HepG2 (cell line): ENCODE measurements at regions not wholly inside any gene's neighbourhood (a gene's known extent, or its start where the extent isn't known, plus 50 kb on each side); places are given as distances from the start of the nearest gene placed in this dataset.

Experiments used
- ATAC-seq: fragments of 200-7000 bp; cut with Tn5 transposase; 3 replicates; pipeline ENCODE4 v1.9.1; 2020; ENCODE audit warnings: mild to moderate bottlenecking, moderate library complexity
- BruUV-seq: library from RNA; stranded (reverse); fragments of 400-500 nt; replicated peaks from 2 replicates; lab custom pipeline; 2021; lab: Mats Ljungman, UMichigan
- CTCF ChIA-PET: fragments of 300-600 bp; formaldehyde crosslinking; extraction: SDS; loops from one replicate; lab custom pipeline; 2021; ENCODE audit warnings: low total read pairs, inconsistent platforms, low intra/inter-chr PET ratio; lab: Yijun Ruan, JAX
- POLR2A ChIA-PET: fragments of 350-600 bp; sonication (Branson Sonifier 250); formaldehyde crosslinking; loops from one replicate; lab custom pipeline; 2020; ENCODE audit warnings: antibody characterized with exemption, inconsistent platforms; lab: Yijun Ruan, JAX
- DNase-seq: peaks from one replicate; pipeline ENCODE4 v3.0.0-alpha.2; 2015; ENCODE audit warnings: low spot score
- FAIRE-seq: peaks from 3 replicates; lab custom pipeline; 2011; peaks lifted over from hg19 to GRCh38; lab: Jason Lieb, UNC
- H2AFZ ChIP-seq: one replicate; pipeline ENCODE4 v1.6.1; 2011; ENCODE audit warnings: low read length, inconsistent platforms
- H3K27ac ChIP-seq: fragments of 300-600 bp; 3 replicates; pipeline ENCODE4 v1.8.0; 2011; ENCODE audit warnings: mixed run types, mild to moderate bottlenecking, mixed read lengths, low read length, inconsistent platforms; ENCODE audit not compliant: insufficient read depth; ENCODE audit errors: extremely low read length
- H3K27me3 ChIP-seq, 2 experiments: fragments of 200-600 bp in 1 of 2; 2 replicates in 1 of 2; 3 replicates in 1 of 2; pipeline versions ENCODE4 v1.6.0 to v1.8.0; 2011; ENCODE audit warnings: low read length in 2 of 2, mild to moderate bottlenecking in 2 of 2, moderate library complexity in 2 of 2, inconsistent platforms in 1 of 2; ENCODE audit not compliant: insufficient read depth in 2 of 2, control insufficient read depth in 1 of 2
- H3K36me3 ChIP-seq, 2 experiments: fragments of 200-600 bp in 1 of 2; replicated peaks in 1 of 2; 2 replicates in 1 of 2; 3 replicates in 1 of 2; pipeline versions ENCODE4 v1.5.1 to v1.8.0; 2011; ENCODE audit warnings: low read length in 2 of 2, inconsistent platforms in 1 of 2; ENCODE audit not compliant: insufficient read depth in 2 of 2, control insufficient read depth in 1 of 2
- H3K4me1 ChIP-seq: 2 replicates; pipeline ENCODE4 v1.5.1; 2012; ENCODE audit warnings: low read length, inconsistent platforms; ENCODE audit not compliant: insufficient read depth
- H3K4me2 ChIP-seq: 2 replicates; pipeline ENCODE4 v1.6.0; 2011; ENCODE audit warnings: low read depth, low read length, inconsistent platforms
- H3K4me3 ChIP-seq, 3 experiments: fragments of 200-600 bp in 1 of 3; sonication (generic), shearing (Covaris generic) in 1 of 3; replicated peaks in 1 of 3; 2 replicates each; pipeline ENCODE4 v1.5.1; 2011 to 2016; ENCODE audit warnings: low read length in 3 of 3, inconsistent platforms in 2 of 3, low read depth in 2 of 3, mild to moderate bottlenecking in 2 of 3, control low read depth in 1 of 3, mixed read lengths in 1 of 3; ENCODE audit not compliant: insufficient read depth in 1 of 3
- H3K79me2 ChIP-seq: one replicate; pipeline ENCODE4 v1.6.1; 2011; ENCODE audit warnings: low read length, inconsistent platforms; ENCODE audit not compliant: insufficient read depth
- H3K9ac ChIP-seq: 2 replicates; pipeline ENCODE4 v1.6.0; 2011; ENCODE audit warnings: mild to moderate bottlenecking, low read depth, low read length, inconsistent platforms; ENCODE audit not compliant: insufficient read depth
- H3K9me3 ChIP-seq: 2 replicates; pipeline ENCODE4 v1.5.1; 2012; ENCODE audit warnings: mild to moderate bottlenecking, low read length
- H4K20me1 ChIP-seq: 2 replicates; pipeline ENCODE4 v1.6.0; 2011; ENCODE audit warnings: inconsistent platforms, mild to moderate bottlenecking, low read length, moderate library complexity; ENCODE audit not compliant: insufficient read depth
- ATM ChIP-seq: fragments of 450-650 bp; IDR thresholded peaks from 2 replicates; pipeline ENCODE4 v1.7.1; 2017; ENCODE audit warnings: mild to moderate bottlenecking, borderline replicate concordance
- MAFG ChIP-seq: sonication (generic); formaldehyde crosslinking; IDR thresholded peaks from 2 replicates; pipeline ENCODE4 v1.5.1; 2020; ENCODE audit warnings: mild to moderate bottlenecking, missing genetic modification reagents
- MBNL3 ChIP-seq: fragments of 250-450 bp; sonication (Bioruptor Pico); conservative IDR thresholded peaks from 2 replicates; pipeline ENCODE4 v1.8.0; 2022; ENCODE audit warnings: mild to moderate bottlenecking, inconsistent platforms
- RARA ChIP-seq: IDR thresholded peaks from 2 replicates; pipeline ENCODE4 v1.6.1; 2016; ENCODE audit warnings: missing genetic modification reagents, missing compliant biosample characterization
- SALL1 ChIP-seq: sonication (generic); formaldehyde crosslinking; IDR thresholded peaks from 2 replicates; pipeline ENCODE4 v1.8.0; 2022; ENCODE audit warnings: mild to moderate bottlenecking, missing genetic modification reagents
- SIX4 ChIP-seq: sonication (generic); formaldehyde crosslinking; IDR thresholded peaks from 2 replicates; pipeline ENCODE4 v1.4.0; 2020; ENCODE audit warnings: missing genetic modification reagents
- TCF7L2 ChIP-seq: IDR thresholded peaks from 2 replicates; pipeline ENCODE4 v1.6.1; 2011; ENCODE audit warnings: mild to moderate bottlenecking, low read depth, low read length, moderate library complexity
- TEAD2 ChIP-seq: sonication (generic); formaldehyde crosslinking; IDR thresholded peaks from 2 replicates; pipeline ENCODE4 v1.9.0; 2021; ENCODE audit warnings: missing genetic modification reagents
- WGBS: methylation state at CpG from one replicate; pipeline ENCODE4 v1.1.6; 2017; ENCODE audit warnings: low lambda C conversion rate; 5-methylcytosine and 5-hydroxymethylcytosine counted together
- in situ Hi-C: cut with HindIII; loops from 2 replicates; pipeline ENCODE4 v1.10.0; 2017; ENCODE audit warnings: low pct_unique_long_range_greater_than_20kb; ENCODE audit not compliant: extremely low pct_ligation_motif_present
- intact Hi-C: fragments of 100-400 bp; cut with micrococcal nuclease; formaldehyde crosslinking; loops from one replicate; pipeline ENCODE4 v1.10.0; 2022; ENCODE audit not compliant: unreplicated experiment
- TF ChIP-seq, protein P1 (sequence below): sonication (generic); formaldehyde crosslinking; IDR thresholded peaks from 2 replicates; pipeline ENCODE4 v1.8.0; 2022; ENCODE audit warnings: missing genetic modification reagents, low read depth, mild to moderate bottlenecking, borderline replicate concordance
- TF ChIP-seq, protein P2 (sequence below): sonication (generic); formaldehyde crosslinking; IDR thresholded peaks from 2 replicates; pipeline ENCODE4 v1.8.1; 2023; ENCODE audit warnings: mild to moderate bottlenecking, missing genetic modification reagents, borderline replicate concordance
- TF ChIP-seq, protein P3 (sequence below): sonication (generic); formaldehyde crosslinking; IDR thresholded peaks from 2 replicates; pipeline ENCODE4 v1.5.1; 2020; ENCODE audit warnings: mild to moderate bottlenecking, missing genetic modification reagents, borderline replicate concordance

DNA sequence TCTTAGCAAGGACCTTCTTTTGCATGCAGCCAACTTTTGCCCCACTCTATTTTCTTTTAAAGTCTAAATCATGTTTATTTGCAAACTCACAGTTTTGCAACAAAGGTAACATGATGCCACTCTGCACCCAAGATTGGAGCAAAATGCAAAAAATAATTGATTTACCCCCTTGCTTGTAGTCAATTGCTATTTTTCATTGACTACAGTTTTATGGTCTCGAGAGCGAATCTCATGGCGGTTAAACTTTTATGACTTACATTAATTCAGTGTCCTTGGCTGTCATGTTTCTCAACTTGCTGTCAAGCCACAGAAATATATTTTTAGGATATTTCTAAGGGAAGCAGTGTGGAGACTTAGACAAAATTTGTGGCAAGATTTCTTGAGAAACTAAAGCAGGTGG lies 110.0 kb upstream of the JCAD start:
- no peaks in the 10 kb centered on the region for H3K79me2 ChIP-seq
- ATAC-seq, result no peak
- in situ Hi-C loops, result no loop called here
- H3K36me3 ChIP-seq, result no peaks in the 10 kb centered on the region
- no peak overlapping the region for H3K4me3 ChIP-seq
- 82% methylated on average over 3 of the region's 3 CpGs for WGBS
- no peaks in the 10 kb centered on the region for H4K20me1 ChIP-seq
- H2AFZ ChIP-seq, result no peak overlapping the region
- no peak for DNase-seq
- ChIA-PET CTCF (no interaction called here), POLR2A (no interaction called here)
- H3K9ac ChIP-seq, result no peak overlapping the region
- H3K4me2 ChIP-seq, result no peak overlapping the region
- BruUV-seq, result no TSS peak
- FAIRE-seq, result no peak
- no peaks in the 10 kb centered on the region for H3K9me3 ChIP-seq
- H3K27me3 ChIP-seq, result no peaks in the 10 kb centered on the region
- no peak for TF ChIP-seq ATM
- TF ChIP-seq SALL1 (CRISPR knock-in tag), result no peak
- TF ChIP-seq, protein P1, sequence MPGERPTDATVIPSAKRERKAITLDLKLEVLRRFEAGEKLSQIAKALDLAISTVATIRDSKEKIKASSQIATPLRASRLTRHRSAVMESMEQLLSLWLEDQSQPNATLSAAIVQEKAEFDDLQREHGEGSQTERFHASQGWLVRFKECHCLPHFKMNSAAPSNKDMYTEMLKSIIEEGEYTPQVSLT, result no peak
- no peak for TF ChIP-seq MBNL3
- TF ChIP-seq, protein P2, sequence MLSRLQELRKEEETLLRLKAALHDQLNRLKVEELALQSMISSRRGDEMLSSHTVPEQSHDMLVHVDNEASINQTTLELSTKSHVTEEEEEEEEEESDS (CRISPR knock-in tag), result no peak
- no peak for TF ChIP-seq MAFG (CRISPR knock-in tag)
- TF ChIP-seq SIX4 (CRISPR knock-in tag), result no peak
- TF ChIP-seq TEAD2, result no peak
- no peak for TF ChIP-seq RARA (CRISPR knock-in tag)
- TF ChIP-seq TCF7L2, result no peak
- TF ChIP-seq, protein P3, sequence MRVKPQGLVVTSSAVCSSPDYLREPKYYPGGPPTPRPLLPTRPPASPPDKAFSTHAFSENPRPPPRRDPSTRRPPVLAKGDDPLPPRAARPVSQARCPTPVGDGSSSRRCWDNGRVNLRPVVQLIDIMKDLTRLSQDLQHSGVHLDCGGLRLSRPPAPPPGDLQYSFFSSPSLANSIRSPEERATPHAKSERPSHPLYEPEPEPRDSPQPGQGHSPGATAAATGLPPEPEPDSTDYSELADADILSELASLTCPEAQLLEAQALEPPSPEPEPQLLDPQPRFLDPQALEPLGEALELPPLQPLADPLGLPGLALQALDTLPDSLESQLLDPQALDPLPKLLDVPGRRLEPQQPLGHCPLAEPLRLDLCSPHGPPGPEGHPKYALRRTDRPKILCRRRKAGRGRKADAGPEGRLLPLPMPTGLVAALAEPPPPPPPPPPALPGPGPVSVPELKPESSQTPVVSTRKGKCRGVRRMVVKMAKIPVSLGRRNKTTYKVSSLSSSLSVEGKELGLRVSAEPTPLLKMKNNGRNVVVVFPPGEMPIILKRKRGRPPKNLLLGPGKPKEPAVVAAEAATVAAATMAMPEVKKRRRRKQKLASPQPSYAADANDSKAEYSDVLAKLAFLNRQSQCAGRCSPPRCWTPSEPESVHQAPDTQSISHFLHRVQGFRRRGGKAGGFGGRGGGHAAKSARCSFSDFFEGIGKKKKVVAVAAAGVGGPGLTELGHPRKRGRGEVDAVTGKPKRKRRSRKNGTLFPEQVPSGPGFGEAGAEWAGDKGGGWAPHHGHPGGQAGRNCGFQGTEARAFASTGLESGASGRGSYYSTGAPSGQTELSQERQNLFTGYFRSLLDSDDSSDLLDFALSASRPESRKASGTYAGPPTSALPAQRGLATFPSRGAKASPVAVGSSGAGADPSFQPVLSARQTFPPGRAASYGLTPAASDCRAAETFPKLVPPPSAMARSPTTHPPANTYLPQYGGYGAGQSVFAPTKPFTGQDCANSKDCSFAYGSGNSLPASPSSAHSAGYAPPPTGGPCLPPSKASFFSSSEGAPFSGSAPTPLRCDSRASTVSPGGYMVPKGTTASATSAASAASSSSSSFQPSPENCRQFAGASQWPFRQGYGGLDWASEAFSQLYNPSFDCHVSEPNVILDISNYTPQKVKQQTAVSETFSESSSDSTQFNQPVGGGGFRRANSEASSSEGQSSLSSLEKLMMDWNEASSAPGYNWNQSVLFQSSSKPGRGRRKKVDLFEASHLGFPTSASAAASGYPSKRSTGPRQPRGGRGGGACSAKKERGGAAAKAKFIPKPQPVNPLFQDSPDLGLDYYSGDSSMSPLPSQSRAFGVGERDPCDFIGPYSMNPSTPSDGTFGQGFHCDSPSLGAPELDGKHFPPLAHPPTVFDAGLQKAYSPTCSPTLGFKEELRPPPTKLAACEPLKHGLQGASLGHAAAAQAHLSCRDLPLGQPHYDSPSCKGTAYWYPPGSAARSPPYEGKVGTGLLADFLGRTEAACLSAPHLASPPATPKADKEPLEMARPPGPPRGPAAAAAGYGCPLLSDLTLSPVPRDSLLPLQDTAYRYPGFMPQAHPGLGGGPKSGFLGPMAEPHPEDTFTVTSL (CRISPR knock-in tag), result no peak
- intact Hi-C loops, result no loop called here
- H3K4me1 ChIP-seq, result no peaks in the 10 kb centered on the region
- H3K27ac ChIP-seq, result no peak overlapping the region
